HepG2 (cell line): ENCODE measurements at regions not wholly inside any gene's neighbourhood (a gene's known extent, or its start where the extent isn't known, plus 50 kb on each side); places are given as distances from the start of the nearest gene placed in this dataset.

Source experiments
- ATRX ChIP-seq: sonication (generic); formaldehyde crosslinking; IDR thresholded peaks from 2 replicates; pipeline ENCODE4 v1.4.0; 2020; ENCODE audit warnings: missing genetic modification reagents, borderline replicate concordance
- CREB1 ChIP-seq, 2 experiments: fragments of 450-650 bp in 1 of 2; IDR thresholded peaks; 2 replicates each; pipeline ENCODE4 v1.6.1; 2016 to 2017; ENCODE audit warnings: control low read depth in 1 of 2, mild to moderate bottlenecking in 1 of 2, missing compliant biosample characterization in 1 of 2, missing genetic modification characterization in 1 of 2
- FOXC1 ChIP-seq: sonication (generic); formaldehyde crosslinking; IDR thresholded peaks from 2 replicates; pipeline ENCODE4 v1.8.0; 2022; ENCODE audit warnings: mild to moderate bottlenecking, missing genetic modification reagents, borderline replicate concordance
- KMT2B ChIP-seq: IDR thresholded peaks from 2 replicates; pipeline ENCODE4 v1.6.1; 2016; ENCODE audit warnings: missing genetic modification reagents, missing compliant biosample characterization
- NPAS2 ChIP-seq: sonication (generic); formaldehyde crosslinking; IDR thresholded peaks from 2 replicates; pipeline ENCODE4 v1.8.0; 2022; ENCODE audit warnings: mild to moderate bottlenecking, missing genetic modification reagents, borderline replicate concordance
- RCOR2 ChIP-seq: IDR thresholded peaks from 2 replicates; pipeline ENCODE4 v1.6.1; 2016; ENCODE audit warnings: missing biosample characterization, missing genetic modification reagents
- SOX13 ChIP-seq, 3 experiments: fragments of 450-650 bp in 1 of 3; sonication (generic) in 1 of 3; formaldehyde crosslinking in 1 of 3; IDR thresholded peaks in 2 of 3; conservative IDR thresholded peaks in 1 of 3; 2 replicates each; pipeline versions ENCODE4 v1.5.0 to v1.6.1; 2016 to 2020; ENCODE audit warnings: antibody characterized with exemption in 1 of 3, mild to moderate bottlenecking in 1 of 3, missing compliant biosample characterization in 1 of 3, missing genetic modification reagents in 1 of 3, moderate library complexity in 1 of 3
- SP2 ChIP-seq: sonication (generic); formaldehyde crosslinking; IDR thresholded peaks from 2 replicates; pipeline ENCODE4 v1.5.1; 2020; ENCODE audit warnings: mild to moderate bottlenecking, missing genetic modification reagents
- TCF7L2 ChIP-seq: IDR thresholded peaks from 2 replicates; pipeline ENCODE4 v1.6.1; 2011; ENCODE audit warnings: mild to moderate bottlenecking, low read depth, low read length, moderate library complexity
- ZBTB42 ChIP-seq: sonication (generic); formaldehyde crosslinking; IDR thresholded peaks from 2 replicates; pipeline ENCODE4 v1.5.0; 2020; ENCODE audit warnings: mild to moderate bottlenecking, missing genetic modification reagents
- ZFX ChIP-seq: sonication (generic); formaldehyde crosslinking; IDR thresholded peaks from 2 replicates; pipeline ENCODE4 v1.4.0; 2020; ENCODE audit warnings: mild to moderate bottlenecking, low read depth, missing genetic modification reagents, moderate library complexity
- ZNF326 ChIP-seq: sonication (generic); formaldehyde crosslinking; IDR thresholded peaks from 2 replicates; pipeline ENCODE4 v1.4.0; 2020; ENCODE audit warnings: missing genetic modification reagents, borderline replicate concordance
- ZNF329 ChIP-seq: sonication (generic); formaldehyde crosslinking; IDR thresholded peaks from 2 replicates; pipeline ENCODE4 v1.9.0; 2021; ENCODE audit warnings: low read depth, mild to moderate bottlenecking, missing genetic modification reagents
- ZNF468 ChIP-seq: sonication (generic); formaldehyde crosslinking; IDR thresholded peaks from 2 replicates; pipeline ENCODE4 v1.8.0; 2022; ENCODE audit warnings: mild to moderate bottlenecking, moderate library complexity, missing genetic modification reagents
- ZNF567 ChIP-seq: sonication (generic); formaldehyde crosslinking; IDR thresholded peaks from 2 replicates; pipeline ENCODE4 v1.8.1; 2023; ENCODE audit warnings: mild to moderate bottlenecking, missing genetic modification reagents, borderline replicate concordance
- ZNF589 ChIP-seq: sonication (generic); formaldehyde crosslinking; conservative IDR thresholded peaks from 2 replicates; pipeline ENCODE4 v1.8.0; 2022; ENCODE audit warnings: mild to moderate bottlenecking, moderate library complexity, missing genetic modification reagents
- ZNF644 ChIP-seq: IDR thresholded peaks from 2 replicates; pipeline ENCODE4 v1.6.1; 2016; ENCODE audit warnings: low read depth
- ZNF776 ChIP-seq: sonication (generic); formaldehyde crosslinking; IDR thresholded peaks from 2 replicates; pipeline ENCODE4 v1.4.0; 2020; ENCODE audit warnings: mild to moderate bottlenecking, missing genetic modification reagents
- ZSCAN25 ChIP-seq: sonication (generic); formaldehyde crosslinking; IDR thresholded peaks from 2 replicates; pipeline ENCODE4 v1.8.0; 2022; ENCODE audit warnings: mild to moderate bottlenecking, missing genetic modification reagents
- TF ChIP-seq, protein P1 (sequence below): sonication (generic); formaldehyde crosslinking; conservative IDR thresholded peaks from 2 replicates; pipeline ENCODE4 v1.8.1; 2023; ENCODE audit warnings: missing genetic modification reagents
- TF ChIP-seq, protein P2 (sequence below): sonication (generic); formaldehyde crosslinking; IDR thresholded peaks from 2 replicates; pipeline ENCODE4 v1.8.0; 2022; ENCODE audit warnings: mild to moderate bottlenecking, missing genetic modification reagents; ENCODE audit not compliant: insufficient replicate concordance
- TF ChIP-seq, protein P3 (sequence below): sonication (generic); formaldehyde crosslinking; IDR thresholded peaks from 2 replicates; pipeline ENCODE4 v1.5.0; 2020; ENCODE audit warnings: mild to moderate bottlenecking, missing genetic modification reagents

GRCh38 chr2:163943403-163944346 lies 207.9 kb upstream of the FIGN start (continued):
- peak; percentile 94 for TF ChIP-seq SOX13 (IDR thresholded peaks at IDR 0.05)
- TF ChIP-seq SOX13 (CRISPR knock-in tag; conservative IDR thresholded peaks at IDR 0.05 in 1 of 2, IDR thresholded peaks at IDR 0.05 in 1 of 2) = peak in 1 of 2 experiments; percentile 99; a peak in 2 of 4 replicates
- TF ChIP-seq, protein P1, sequence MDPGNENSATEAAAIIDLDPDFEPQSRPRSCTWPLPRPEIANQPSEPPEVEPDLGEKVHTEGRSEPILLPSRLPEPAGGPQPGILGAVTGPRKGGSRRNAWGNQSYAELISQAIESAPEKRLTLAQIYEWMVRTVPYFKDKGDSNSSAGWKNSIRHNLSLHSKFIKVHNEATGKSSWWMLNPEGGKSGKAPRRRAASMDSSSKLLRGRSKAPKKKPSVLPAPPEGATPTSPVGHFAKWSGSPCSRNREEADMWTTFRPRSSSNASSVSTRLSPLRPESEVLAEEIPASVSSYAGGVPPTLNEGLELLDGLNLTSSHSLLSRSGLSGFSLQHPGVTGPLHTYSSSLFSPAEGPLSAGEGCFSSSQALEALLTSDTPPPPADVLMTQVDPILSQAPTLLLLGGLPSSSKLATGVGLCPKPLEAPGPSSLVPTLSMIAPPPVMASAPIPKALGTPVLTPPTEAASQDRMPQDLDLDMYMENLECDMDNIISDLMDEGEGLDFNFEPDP (CRISPR knock-in tag) = no peak
- TF ChIP-seq, protein P2, sequence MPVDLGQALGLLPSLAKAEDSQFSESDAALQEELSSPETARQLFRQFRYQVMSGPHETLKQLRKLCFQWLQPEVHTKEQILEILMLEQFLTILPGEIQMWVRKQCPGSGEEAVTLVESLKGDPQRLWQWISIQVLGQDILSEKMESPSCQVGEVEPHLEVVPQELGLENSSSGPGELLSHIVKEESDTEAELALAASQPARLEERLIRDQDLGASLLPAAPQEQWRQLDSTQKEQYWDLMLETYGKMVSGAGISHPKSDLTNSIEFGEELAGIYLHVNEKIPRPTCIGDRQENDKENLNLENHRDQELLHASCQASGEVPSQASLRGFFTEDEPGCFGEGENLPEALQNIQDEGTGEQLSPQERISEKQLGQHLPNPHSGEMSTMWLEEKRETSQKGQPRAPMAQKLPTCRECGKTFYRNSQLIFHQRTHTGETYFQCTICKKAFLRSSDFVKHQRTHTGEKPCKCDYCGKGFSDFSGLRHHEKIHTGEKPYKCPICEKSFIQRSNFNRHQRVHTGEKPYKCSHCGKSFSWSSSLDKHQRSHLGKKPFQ (CRISPR knock-in tag) = no peak
- TF ChIP-seq ZNF567 (CRISPR knock-in tag) = no peak
- TF ChIP-seq ZNF644 (CRISPR knock-in tag) = peak; percentile 85
- no peak for TF ChIP-seq SP2 (CRISPR knock-in tag)
- no peak for TF ChIP-seq ZNF329 (CRISPR knock-in tag)
- no peak for TF ChIP-seq ZBTB42 (CRISPR knock-in tag)
- no peak for TF ChIP-seq ATRX
- no peak for TF ChIP-seq ZNF468 (CRISPR knock-in tag)
- no peak for TF ChIP-seq ZNF776
- no peak for TF ChIP-seq ZFX (CRISPR knock-in tag)
- TF ChIP-seq, protein P3, sequence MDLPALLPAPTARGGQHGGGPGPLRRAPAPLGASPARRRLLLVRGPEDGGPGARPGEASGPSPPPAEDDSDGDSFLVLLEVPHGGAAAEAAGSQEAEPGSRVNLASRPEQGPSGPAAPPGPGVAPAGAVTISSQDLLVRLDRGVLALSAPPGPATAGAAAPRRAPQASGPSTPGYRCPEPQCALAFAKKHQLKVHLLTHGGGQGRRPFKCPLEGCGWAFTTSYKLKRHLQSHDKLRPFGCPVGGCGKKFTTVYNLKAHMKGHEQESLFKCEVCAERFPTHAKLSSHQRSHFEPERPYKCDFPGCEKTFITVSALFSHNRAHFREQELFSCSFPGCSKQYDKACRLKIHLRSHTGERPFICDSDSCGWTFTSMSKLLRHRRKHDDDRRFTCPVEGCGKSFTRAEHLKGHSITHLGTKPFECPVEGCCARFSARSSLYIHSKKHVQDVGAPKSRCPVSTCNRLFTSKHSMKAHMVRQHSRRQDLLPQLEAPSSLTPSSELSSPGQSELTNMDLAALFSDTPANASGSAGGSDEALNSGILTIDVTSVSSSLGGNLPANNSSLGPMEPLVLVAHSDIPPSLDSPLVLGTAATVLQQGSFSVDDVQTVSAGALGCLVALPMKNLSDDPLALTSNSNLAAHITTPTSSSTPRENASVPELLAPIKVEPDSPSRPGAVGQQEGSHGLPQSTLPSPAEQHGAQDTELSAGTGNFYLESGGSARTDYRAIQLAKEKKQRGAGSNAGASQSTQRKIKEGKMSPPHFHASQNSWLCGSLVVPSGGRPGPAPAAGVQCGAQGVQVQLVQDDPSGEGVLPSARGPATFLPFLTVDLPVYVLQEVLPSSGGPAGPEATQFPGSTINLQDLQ = no peak
- no peak for TF ChIP-seq ZNF326
- peak; percentile 42; the same call in 1 of the 2 replicates for TF ChIP-seq CREB1 (IDR thresholded peaks at IDR 0.05)
- TF ChIP-seq CREB1 (CRISPR knock-in tag; IDR thresholded peaks at IDR 0.05) = peak; percentile 72; the same call in 1 of the 2 replicates
- TF ChIP-seq NPAS2 (CRISPR knock-in tag) = no peak
- TF ChIP-seq ZSCAN25 (CRISPR knock-in tag) = no peak
- TF ChIP-seq ZNF589 (CRISPR knock-in tag) = no peak
- TF ChIP-seq RCOR2 (CRISPR knock-in tag) = no peak
- no peak for TF ChIP-seq TCF7L2
- TF ChIP-seq FOXC1 (CRISPR knock-in tag) = no peak
- no peak for TF ChIP-seq KMT2B
